ENCODE measurements at regions not wholly inside any gene's neighbourhood (a gene's known extent, or its start where the extent isn't known, plus 50 kb on each side); places are given as distances from the start of the nearest gene placed in this dataset.

GRCh38 chr14:86626530-86626929, 1096.6 kb downstream of the FLRT2 start:
- TF ChIP-seq POLR2AphosphoS5 (IDR thresholded peaks at IDR 0.05; ENCODE audit: low read depth, low read length) (no peak), TAF1 (IDR thresholded peaks at IDR 0.05; ENCODE audit: borderline replicate concordance, insufficient read depth, low read length) (no peak), REST (IDR thresholded peaks at IDR 0.05; ENCODE audit: insufficient read depth in 1 of 2, low read depth in 2 of 2, low read length in 2 of 2) (no peak)

Measured in PFSK-1 (cell line).